ENCODE measurements at regions not wholly inside any gene's neighbourhood (a gene's known extent, or its start where the extent isn't known, plus 50 kb on each side); places are given as distances from the start of the nearest gene placed in this dataset.

- Mint-ChIP-seq H3K9me3 (ENCODE audit: unreplicated experiment) (no peaks in the 10 kb centered on the region), H3K27ac (ENCODE audit: unreplicated experiment) (no peak overlapping the region), H3K36me3 (ENCODE audit: unreplicated experiment) (no peaks in the 10 kb centered on the region), H3K4me1 (ENCODE audit: unreplicated experiment) (no peaks in the 10 kb centered on the region), H3K4me3 (ENCODE audit: unreplicated experiment) (no peak overlapping the region), H3K27me3 (ENCODE audit: unreplicated experiment) (no peaks in the 10 kb centered on the region)
- TF ChIP-seq, protein P1, sequence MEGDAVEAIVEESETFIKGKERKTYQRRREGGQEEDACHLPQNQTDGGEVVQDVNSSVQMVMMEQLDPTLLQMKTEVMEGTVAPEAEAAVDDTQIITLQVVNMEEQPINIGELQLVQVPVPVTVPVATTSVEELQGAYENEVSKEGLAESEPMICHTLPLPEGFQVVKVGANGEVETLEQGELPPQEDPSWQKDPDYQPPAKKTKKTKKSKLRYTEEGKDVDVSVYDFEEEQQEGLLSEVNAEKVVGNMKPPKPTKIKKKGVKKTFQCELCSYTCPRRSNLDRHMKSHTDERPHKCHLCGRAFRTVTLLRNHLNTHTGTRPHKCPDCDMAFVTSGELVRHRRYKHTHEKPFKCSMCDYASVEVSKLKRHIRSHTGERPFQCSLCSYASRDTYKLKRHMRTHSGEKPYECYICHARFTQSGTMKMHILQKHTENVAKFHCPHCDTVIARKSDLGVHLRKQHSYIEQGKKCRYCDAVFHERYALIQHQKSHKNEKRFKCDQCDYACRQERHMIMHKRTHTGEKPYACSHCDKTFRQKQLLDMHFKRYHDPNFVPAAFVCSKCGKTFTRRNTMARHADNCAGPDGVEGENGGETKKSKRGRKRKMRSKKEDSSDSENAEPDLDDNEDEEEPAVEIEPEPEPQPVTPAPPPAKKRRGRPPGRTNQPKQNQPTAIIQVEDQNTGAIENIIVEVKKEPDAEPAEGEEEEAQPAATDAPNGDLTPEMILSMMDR (IDR thresholded peaks at IDR 0.05) = no peak
- no peak for DNase-seq (ENCODE audit: extremely low spot score, unreplicated experiment)
These were observed 739.7 kb upstream of the RIOK2 start for GRCh38 chr5:97922776-97923175.

GRCh38 chr5:97923496-97923895 is 740.4 kb upstream of the RIOK2 start:
- no peak overlapping the region for H3K4me3 Mint-ChIP-seq (ENCODE audit: unreplicated experiment)
- H3K36me3 Mint-ChIP-seq (ENCODE audit: unreplicated experiment) = no peaks in the 10 kb centered on the region
- TF ChIP-seq, protein P1 (IDR thresholded peaks at IDR 0.05) = no peak
- no peaks in the 10 kb centered on the region for H3K4me1 Mint-ChIP-seq (ENCODE audit: unreplicated experiment)
- DNase-seq (ENCODE audit: extremely low spot score, unreplicated experiment) = no peak
- no peaks in the 10 kb centered on the region for H3K27me3 Mint-ChIP-seq (ENCODE audit: unreplicated experiment)
- no peak overlapping the region for H3K27ac Mint-ChIP-seq (ENCODE audit: unreplicated experiment)
- no peaks in the 10 kb centered on the region for H3K9me3 Mint-ChIP-seq (ENCODE audit: unreplicated experiment)

- TF ChIP-seq, protein P1 (IDR thresholded peaks at IDR 0.05) = no peak
- Mint-ChIP-seq H3K4me1 (ENCODE audit: unreplicated experiment) (no peaks in the 10 kb centered on the region), H3K9me3 (ENCODE audit: unreplicated experiment) (no peaks in the 10 kb centered on the region), H3K4me3 (ENCODE audit: unreplicated experiment) (no peak overlapping the region), H3K27me3 (ENCODE audit: unreplicated experiment) (no peaks in the 10 kb centered on the region), H3K36me3 (ENCODE audit: unreplicated experiment) (no peaks in the 10 kb centered on the region), H3K27ac (ENCODE audit: unreplicated experiment) (no peak overlapping the region)
- no peak for DNase-seq (ENCODE audit: extremely low spot score, unreplicated experiment)
These were observed 741.0 kb upstream of the RIOK2 start for GRCh38 chr5:97923997-97924396.

GRCh38 chr5:97929383-97929782 is 746.3 kb upstream of the RIOK2 start:
- TF ChIP-seq, protein P1 (IDR thresholded peaks at IDR 0.05) = no peak
- DNase-seq (ENCODE audit: extremely low spot score, unreplicated experiment) = no peak
- H3K27ac Mint-ChIP-seq (ENCODE audit: unreplicated experiment) = no peak overlapping the region

GRCh38 chr5:97931829-97932228 is 748.8 kb upstream of the RIOK2 start:
- no peaks in the 10 kb centered on the region for H3K36me3 Mint-ChIP-seq (ENCODE audit: unreplicated experiment)
- DNase-seq (ENCODE audit: extremely low spot score, unreplicated experiment) = no peak
- TF ChIP-seq, protein P1 (IDR thresholded peaks at IDR 0.05) = no peak
- peaks cover 3% of the 10 kb centered on the region for H3K9me3 Mint-ChIP-seq (ENCODE audit: unreplicated experiment)
- no peak overlapping the region for H3K4me3 Mint-ChIP-seq (ENCODE audit: unreplicated experiment)
- H3K4me1 Mint-ChIP-seq (ENCODE audit: unreplicated experiment) = no peaks in the 10 kb centered on the region
- no peaks in the 10 kb centered on the region for H3K27me3 Mint-ChIP-seq (ENCODE audit: unreplicated experiment)
- H3K27ac Mint-ChIP-seq (ENCODE audit: unreplicated experiment) = no peak overlapping the region

More at GRCh38 chr5:97929383-97929782, 746.3 kb upstream of the RIOK2 start:
- Mint-ChIP-seq H3K4me1 (ENCODE audit: unreplicated experiment) (no peaks in the 10 kb centered on the region), H3K4me3 (ENCODE audit: unreplicated experiment) (no peak overlapping the region), H3K9me3 (ENCODE audit: unreplicated experiment) (peaks cover 3% of the 10 kb centered on the region), H3K36me3 (ENCODE audit: unreplicated experiment) (no peaks in the 10 kb centered on the region), H3K27me3 (ENCODE audit: unreplicated experiment) (no peaks in the 10 kb centered on the region)

Measured in osteocyte (in vitro differentiated cells).